ENCODE measurements at regions not wholly inside any gene's neighbourhood (a gene's known extent, or its start where the extent isn't known, plus 50 kb on each side); places are given as distances from the start of the nearest gene placed in this dataset.

DNA sequence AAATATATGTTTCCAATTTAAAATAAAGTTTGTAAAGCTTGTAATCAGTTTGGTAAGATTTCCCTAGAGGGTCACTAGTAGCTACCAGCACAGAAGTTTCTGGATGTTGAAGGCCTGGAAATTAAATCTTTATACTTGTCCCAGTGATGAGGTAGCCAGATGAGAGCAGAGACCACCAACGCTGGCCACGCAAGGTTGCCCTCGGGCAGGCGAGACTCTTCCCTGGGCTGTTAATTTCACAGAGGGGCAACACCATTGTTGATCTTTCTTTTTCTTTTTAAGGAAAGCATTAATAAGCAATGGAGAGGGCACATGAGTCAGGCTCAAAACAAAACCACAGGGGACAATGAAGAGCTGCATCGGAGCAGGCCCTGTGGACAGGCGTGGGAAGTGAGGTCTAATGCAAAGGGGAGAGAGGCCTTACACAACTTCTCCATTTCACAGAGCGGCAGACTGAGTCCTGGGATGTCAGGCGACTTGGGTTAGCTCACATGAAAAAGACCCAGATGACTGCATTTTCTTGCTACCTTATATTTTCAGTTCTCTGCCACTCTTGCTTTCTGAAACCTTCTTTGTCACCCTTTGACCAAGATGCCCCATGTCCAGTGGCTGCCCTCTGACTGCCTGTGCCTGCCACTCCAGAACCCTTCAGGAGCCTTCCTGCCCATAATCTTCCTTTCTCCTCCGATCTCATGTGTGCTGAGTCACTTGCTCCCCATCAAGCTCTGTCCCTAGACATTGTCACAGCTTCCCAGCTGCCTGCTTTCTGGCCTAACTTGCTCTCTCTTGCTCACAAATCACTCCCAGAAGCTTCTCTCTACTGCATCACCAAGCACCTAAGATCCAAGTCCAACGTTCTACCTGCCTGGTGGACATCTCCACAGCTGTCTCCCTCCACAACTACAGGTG, 107.7 kb upstream of the CDYL start:
- H3K27me3 ChIP-seq (ENCODE audit: insufficient read depth, poor library complexity, severe bottlenecking), result no peaks in the 10 kb centered on the region
- DNase-seq (ENCODE audit: low spot score), result no peak
- H3K9me3 ChIP-seq (ENCODE audit: severe bottlenecking), result no peaks in the 10 kb centered on the region
- H3K4me1 ChIP-seq (ENCODE audit: insufficient read depth, poor library complexity, severe bottlenecking), result peaks cover 6% of the 10 kb centered on the region
- no peak overlapping the region for H3K4me3 ChIP-seq (ENCODE audit: severe bottlenecking)
- no peaks in the 10 kb centered on the region for H3K36me3 ChIP-seq (ENCODE audit: low read depth)
- TF ChIP-seq, protein P1, sequence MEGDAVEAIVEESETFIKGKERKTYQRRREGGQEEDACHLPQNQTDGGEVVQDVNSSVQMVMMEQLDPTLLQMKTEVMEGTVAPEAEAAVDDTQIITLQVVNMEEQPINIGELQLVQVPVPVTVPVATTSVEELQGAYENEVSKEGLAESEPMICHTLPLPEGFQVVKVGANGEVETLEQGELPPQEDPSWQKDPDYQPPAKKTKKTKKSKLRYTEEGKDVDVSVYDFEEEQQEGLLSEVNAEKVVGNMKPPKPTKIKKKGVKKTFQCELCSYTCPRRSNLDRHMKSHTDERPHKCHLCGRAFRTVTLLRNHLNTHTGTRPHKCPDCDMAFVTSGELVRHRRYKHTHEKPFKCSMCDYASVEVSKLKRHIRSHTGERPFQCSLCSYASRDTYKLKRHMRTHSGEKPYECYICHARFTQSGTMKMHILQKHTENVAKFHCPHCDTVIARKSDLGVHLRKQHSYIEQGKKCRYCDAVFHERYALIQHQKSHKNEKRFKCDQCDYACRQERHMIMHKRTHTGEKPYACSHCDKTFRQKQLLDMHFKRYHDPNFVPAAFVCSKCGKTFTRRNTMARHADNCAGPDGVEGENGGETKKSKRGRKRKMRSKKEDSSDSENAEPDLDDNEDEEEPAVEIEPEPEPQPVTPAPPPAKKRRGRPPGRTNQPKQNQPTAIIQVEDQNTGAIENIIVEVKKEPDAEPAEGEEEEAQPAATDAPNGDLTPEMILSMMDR (IDR thresholded peaks at IDR 0.05; ENCODE audit: poor library complexity, severe bottlenecking), result no peak
- no peak for ATAC-seq (ENCODE audit: low read depth)
- H3K27ac ChIP-seq (ENCODE audit: poor library complexity, severe bottlenecking), result no peak overlapping the region

GRCh38 chr6:4667591-4667990, 108.6 kb upstream of the CDYL start:
- Histone ChIP-seq H3K4me1 (ENCODE audit: insufficient read depth, poor library complexity, severe bottlenecking) (peaks cover 6% of the 10 kb centered on the region), H3K9me3 (ENCODE audit: severe bottlenecking) (no peaks in the 10 kb centered on the region), H3K36me3 (ENCODE audit: low read depth) (no peaks in the 10 kb centered on the region), H3K27ac (ENCODE audit: poor library complexity, severe bottlenecking) (no peak overlapping the region), H3K4me3 (ENCODE audit: severe bottlenecking) (no peak overlapping the region), H3K27me3 (ENCODE audit: insufficient read depth, poor library complexity, severe bottlenecking) (no peaks in the 10 kb centered on the region)
- ATAC-seq (ENCODE audit: low read depth) (no peak), DNase-seq (ENCODE audit: low spot score) (no peak)
- TF ChIP-seq, protein P1 (IDR thresholded peaks at IDR 0.05; ENCODE audit: poor library complexity, severe bottlenecking), result no peak

GRCh38 chr6:4666886-4667513, 109.2 kb upstream of the CDYL start:
- DNase-seq (ENCODE audit: low spot score) (no peak), ATAC-seq (ENCODE audit: low read depth) (no peak)
- Histone ChIP-seq H3K4me3 (ENCODE audit: severe bottlenecking) (no peak overlapping the region), H3K4me1 (ENCODE audit: insufficient read depth, poor library complexity, severe bottlenecking) (peaks cover 6% of the 10 kb centered on the region), H3K27ac (ENCODE audit: poor library complexity, severe bottlenecking) (no peak overlapping the region), H3K9me3 (ENCODE audit: severe bottlenecking) (no peaks in the 10 kb centered on the region), H3K27me3 (ENCODE audit: insufficient read depth, poor library complexity, severe bottlenecking) (no peaks in the 10 kb centered on the region), H3K36me3 (ENCODE audit: low read depth) (no peaks in the 10 kb centered on the region)
- TF ChIP-seq, protein P1 (IDR thresholded peaks at IDR 0.05; ENCODE audit: poor library complexity, severe bottlenecking), result no peak

- Histone ChIP-seq H3K9me3 (ENCODE audit: severe bottlenecking) (no peaks in the 10 kb centered on the region), H3K36me3 (ENCODE audit: low read depth) (no peaks in the 10 kb centered on the region), H3K4me1 (ENCODE audit: insufficient read depth, poor library complexity, severe bottlenecking) (peaks cover 6% of the 10 kb centered on the region), H3K27ac (ENCODE audit: poor library complexity, severe bottlenecking) (peak overlapping the region; percentile 17), H3K4me3 (ENCODE audit: severe bottlenecking) (no peak overlapping the region), H3K27me3 (ENCODE audit: insufficient read depth, poor library complexity, severe bottlenecking) (no peaks in the 10 kb centered on the region)
- TF ChIP-seq, protein P1 (IDR thresholded peaks at IDR 0.05; ENCODE audit: poor library complexity, severe bottlenecking), result no peak
- ATAC-seq (ENCODE audit: low read depth), result peak; percentile 36; the same call in 2 of the 3 replicates
- DNase-seq (ENCODE audit: low spot score), result no peak
Measured at GRCh38 chr6:4665489-4666417, 110.5 kb upstream of the CDYL start.

Data from RWPE2 (cell line).